PC-9 (cell line): ENCODE measurements at regions not wholly inside any gene's neighbourhood (a gene's known extent, or its start where the extent isn't known, plus 50 kb on each side); places are given as distances from the start of the nearest gene placed in this dataset.

Experiments used
- BruUV-seq: library from RNA; stranded (reverse); fragments of 400-500 nt; replicated peaks from 2 replicates; lab custom pipeline; 2021; lab: Mats Ljungman, UMichigan
- CTCF ChIA-PET: fragments of 300-600 bp; sonication (Branson Sonifier 250); formaldehyde crosslinking; loops from one replicate; lab custom pipeline; 2022; ENCODE audit warnings: antibody characterized with exemption; lab: Charles Lee
- POLR2A ChIA-PET: fragments of 300-600 bp; sonication (Branson Sonifier 250); formaldehyde crosslinking; loops from one replicate; lab custom pipeline; 2022; ENCODE audit warnings: antibody characterized with exemption; ENCODE audit not compliant: unreplicated experiment; lab: Charles Lee
- DNase-seq, 2 experiments: peaks; one replicate each; pipeline versions ENCODE4 v3.0.0 to v3.0.0-alpha.2; 2015 to 2022; ENCODE audit warnings: mixed read lengths in 1 of 2
- H2AFZ ChIP-seq: fragments of 200-600 bp; sonication (generic); 2 replicates; pipeline ENCODE4 v1.8.1; 2017; ENCODE audit warnings: antibody characterized with exemption
- H3F3A ChIP-seq: fragments of 200-600 bp; sonication (generic); 2 replicates; pipeline ENCODE4 v1.8.1; 2017; ENCODE audit warnings: antibody characterized with exemption, mild to moderate bottlenecking, low read depth; ENCODE audit not compliant: insufficient read depth
- H3K27ac ChIP-seq: fragments of 200-600 bp; sonication (generic); 2 replicates; pipeline ENCODE4 v1.6.1; 2016; ENCODE audit warnings: mixed run types
- H3K27me3 ChIP-seq: fragments of 200-600 bp; sonication (generic); 2 replicates; pipeline ENCODE4 v1.6.1; 2016; ENCODE audit warnings: low read depth, mixed run types; ENCODE audit not compliant: insufficient read depth
- H3K36me3 ChIP-seq: fragments of 200-600 bp; sonication (generic); 2 replicates; pipeline ENCODE4 v1.6.1; 2016; ENCODE audit warnings: low read depth, mixed run types
- H3K4me1 ChIP-seq: fragments of 200-600 bp; sonication (generic); replicated peaks from 2 replicates; pipeline ENCODE4 v1.6.1; 2016; ENCODE audit warnings: mixed run types; ENCODE audit not compliant: insufficient read depth
- H3K4me2 ChIP-seq: fragments of 200-600 bp; sonication (generic); 2 replicates; pipeline ENCODE4 v1.6.1; 2017; ENCODE audit warnings: mixed run types
- H3K4me3 ChIP-seq: fragments of 200-600 bp; sonication (generic); 2 replicates; pipeline ENCODE4 v1.6.1; 2016; ENCODE audit warnings: mixed run types
- H3K79me2 ChIP-seq: fragments of 200-600 bp; sonication (generic); 2 replicates; pipeline ENCODE4 v1.6.1; 2017; ENCODE audit warnings: low read depth, mixed run types
- H3K9me2 ChIP-seq: fragments of 200-600 bp; sonication (generic); 2 replicates; pipeline ENCODE4 v1.8.1; 2017; ENCODE audit warnings: mild to moderate bottlenecking; ENCODE audit not compliant: insufficient read depth
- H3K9me3 ChIP-seq: fragments of 200-600 bp; sonication (generic); 2 replicates; pipeline ENCODE4 v1.8.1; 2016; ENCODE audit warnings: low read depth; ENCODE audit not compliant: insufficient read depth
- H4K20me1 ChIP-seq: fragments of 200-600 bp; sonication (generic); 2 replicates; pipeline ENCODE4 v1.8.1; 2017; ENCODE audit not compliant: insufficient read depth
- CTCF ChIP-seq: fragments of 200-600 bp; sonication (generic); conservative IDR thresholded peaks from 2 replicates; pipeline ENCODE4 v1.6.1; 2017; ENCODE audit warnings: mixed run types, antibody characterized with exemption, mild to moderate bottlenecking, moderate library complexity
- EZH2 ChIP-seq: fragments of 200-600 bp; sonication (generic); IDR thresholded peaks from 2 replicates; pipeline ENCODE4 v1.8.0; 2017; ENCODE audit warnings: antibody characterized with exemption, low read depth
- intact Hi-C: fragments of 100-400 bp; cut with micrococcal nuclease; formaldehyde crosslinking; loops from one replicate; pipeline ENCODE4 v1.10.0; 2022; ENCODE audit not compliant: unreplicated experiment

GRCh38 chr5:8523501-8523900, 654.6 kb downstream of the MTRR start:
- no peaks in the 10 kb centered on the region for H4K20me1 ChIP-seq
- H3K79me2 ChIP-seq: no peaks in the 10 kb centered on the region
- H3K9me3 ChIP-seq: no peaks in the 10 kb centered on the region
- H3K27ac ChIP-seq: no peak overlapping the region
- intact Hi-C loops: no loop called here
- H3K4me1 ChIP-seq: no peaks in the 10 kb centered on the region
- peaks cover 78% of the 10 kb centered on the region for H3K27me3 ChIP-seq
- no peak overlapping the region for H2AFZ ChIP-seq
- ChIA-PET CTCF (no interaction called here), POLR2A (no interaction called here)
- H3K4me3 ChIP-seq: no peak overlapping the region
- TF ChIP-seq CTCF (no peak), EZH2 (no peak)
- no peaks in the 10 kb centered on the region for H3K36me3 ChIP-seq
- H3K9me2 ChIP-seq: no peaks in the 10 kb centered on the region
- H3F3A ChIP-seq: no peaks in the 10 kb centered on the region
- no TSS peak for BruUV-seq
- no peak for DNase-seq
- H3K4me2 ChIP-seq: no peak overlapping the region

GRCh38 chr5:8525819-8526218, 656.9 kb downstream of the MTRR start:
- POLR2A ChIA-PET: no interaction called here
- H3K4me1 ChIP-seq: no peaks in the 10 kb centered on the region
- no peak overlapping the region for H3K4me3 ChIP-seq
- no peaks in the 10 kb centered on the region for H3K36me3 ChIP-seq
- H3K27me3 ChIP-seq: peaks cover 77% of the 10 kb centered on the region
- no peaks in the 10 kb centered on the region for H3K79me2 ChIP-seq
- no TSS peak for BruUV-seq
- CTCF ChIA-PET: no interaction called here
- H3F3A ChIP-seq: no peaks in the 10 kb centered on the region
- intact Hi-C loops: no loop called here
- no peaks in the 10 kb centered on the region for H3K9me3 ChIP-seq
- H3K27ac ChIP-seq: no peak overlapping the region
- TF ChIP-seq CTCF (no peak), EZH2 (no peak)
- H3K9me2 ChIP-seq: no peaks in the 10 kb centered on the region
- H2AFZ ChIP-seq: no peak overlapping the region
- H3K4me2 ChIP-seq: no peak overlapping the region
- DNase-seq: no peak
- H4K20me1 ChIP-seq: no peaks in the 10 kb centered on the region

GRCh38 chr5:8528106-8528505, 659.2 kb downstream of the MTRR start:
- ChIA-PET POLR2A (no interaction called here), CTCF (no interaction called here)
- Histone ChIP-seq H3K4me3 (no peak overlapping the region), H3K27me3 (peaks cover 58% of the 10 kb centered on the region), H3K79me2 (no peaks in the 10 kb centered on the region), H4K20me1 (no peaks in the 10 kb centered on the region), H3K9me2 (no peaks in the 10 kb centered on the region), H3K9me3 (no peaks in the 10 kb centered on the region), H3K36me3 (no peaks in the 10 kb centered on the region), H3K4me2 (no peak overlapping the region), H3K4me1 (no peaks in the 10 kb centered on the region), H3F3A (no peaks in the 10 kb centered on the region), H3K27ac (no peak overlapping the region), H2AFZ (no peak overlapping the region)
- BruUV-seq: no TSS peak
- DNase-seq: no peak
- intact Hi-C loops: no loop called here
- TF ChIP-seq CTCF: no peak
- no peak for TF ChIP-seq EZH2
